ENCODE measurements at regions not wholly inside any gene's neighbourhood (a gene's known extent, or its start where the extent isn't known, plus 50 kb on each side); places are given as distances from the start of the nearest gene placed in this dataset.

DNA sequence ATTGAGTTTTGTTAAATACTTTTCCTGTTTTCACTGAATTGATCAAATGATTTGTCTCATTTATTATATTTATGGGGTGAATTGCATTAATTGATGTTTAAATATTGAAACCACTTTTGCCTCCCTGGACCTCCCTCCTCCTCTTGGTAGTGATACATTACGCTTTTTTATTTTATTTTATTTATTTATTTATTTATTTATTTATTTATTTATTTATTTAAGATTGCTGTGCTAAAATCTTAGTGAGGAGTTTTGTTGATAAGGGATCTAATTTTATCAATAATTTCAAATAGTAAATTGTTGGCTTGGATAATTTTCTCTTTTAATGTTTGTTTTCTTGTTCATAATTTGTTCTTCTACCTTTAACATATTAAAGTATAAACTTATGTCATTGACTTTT, 1281.0 kb upstream of the NXPH2 start:
- DNase-seq (ENCODE audit: low read depth), result no peak

DNA sequence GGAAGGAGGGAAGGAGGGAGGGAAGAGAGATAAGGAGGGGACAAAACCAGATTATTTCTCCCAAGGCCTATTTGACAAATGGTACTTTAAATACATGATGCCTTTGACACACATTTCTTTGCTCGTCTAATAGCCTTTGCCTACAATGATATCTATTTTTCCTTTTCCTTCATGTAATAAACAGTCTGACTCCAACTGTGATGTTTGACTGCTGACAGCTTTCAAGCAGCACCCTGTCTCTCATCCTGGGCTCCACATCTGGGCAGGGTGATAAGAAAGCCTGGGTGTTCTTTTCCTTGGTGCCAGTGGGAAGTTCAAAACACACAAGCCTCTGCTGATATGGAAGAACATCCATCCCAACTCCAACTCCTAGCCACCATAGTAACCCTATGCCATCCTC, 1277.7 kb upstream of the NXPH2 start:
- DNase-seq (ENCODE audit: low read depth), result no peak

DNA sequence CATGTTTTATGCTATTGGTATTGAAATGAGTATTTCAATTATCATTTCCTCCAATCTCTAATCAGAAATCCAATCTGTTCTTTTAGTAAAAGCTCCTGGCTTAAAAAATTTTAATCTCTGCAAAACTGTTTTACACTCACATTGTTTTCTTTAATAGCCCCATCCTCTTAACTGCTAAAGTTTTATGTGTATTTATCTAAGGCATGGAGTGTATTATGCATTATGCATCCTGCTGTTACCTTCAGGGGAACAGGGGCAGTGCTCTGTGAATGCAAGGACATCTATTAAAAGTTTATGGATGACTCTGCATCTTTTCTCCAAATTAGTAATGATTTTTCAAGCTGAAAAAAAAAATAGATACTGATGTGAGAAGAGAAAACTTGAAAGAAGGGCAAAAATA, 1261.6 kb upstream of the NXPH2 start:
- no peak for DNase-seq (ENCODE audit: low read depth)

- DNase-seq (ENCODE audit: low read depth), result no peak
Observed at GRCh38 chr2:140041239-140041638, 1261.0 kb upstream of the NXPH2 start.

GRCh38 chr2:140033638-140034037, 1253.4 kb upstream of the NXPH2 start:
- DNase-seq (ENCODE audit: low read depth), result no peak

- no peak for DNase-seq (ENCODE audit: low read depth)
Observed at GRCh38 chr2:140027966-140028365, 1247.8 kb upstream of the NXPH2 start.

DNA sequence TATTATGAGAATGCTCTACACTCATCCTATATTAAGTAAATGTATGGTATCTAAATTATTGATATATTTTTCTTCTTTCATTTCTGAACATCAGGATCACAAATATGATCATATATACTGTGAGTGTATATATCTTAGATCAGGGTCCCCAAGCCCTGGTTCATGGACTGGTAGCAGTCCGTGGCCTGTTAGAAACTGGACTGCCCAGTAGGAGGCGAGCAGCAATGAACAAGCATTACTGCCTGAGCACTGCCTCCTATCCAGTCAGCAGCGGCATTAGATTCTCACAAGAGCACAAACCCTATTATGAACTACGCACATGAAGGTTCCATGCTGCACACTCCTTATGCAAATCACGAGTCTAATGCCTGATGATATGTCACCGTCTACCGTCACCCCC, 1247.1 kb upstream of the NXPH2 start:
- DNase-seq (ENCODE audit: low read depth), result no peak

- DNase-seq (ENCODE audit: low read depth), result no peak
Observed at GRCh38 chr2:140023291-140023690, 1243.1 kb upstream of the NXPH2 start.

DNA sequence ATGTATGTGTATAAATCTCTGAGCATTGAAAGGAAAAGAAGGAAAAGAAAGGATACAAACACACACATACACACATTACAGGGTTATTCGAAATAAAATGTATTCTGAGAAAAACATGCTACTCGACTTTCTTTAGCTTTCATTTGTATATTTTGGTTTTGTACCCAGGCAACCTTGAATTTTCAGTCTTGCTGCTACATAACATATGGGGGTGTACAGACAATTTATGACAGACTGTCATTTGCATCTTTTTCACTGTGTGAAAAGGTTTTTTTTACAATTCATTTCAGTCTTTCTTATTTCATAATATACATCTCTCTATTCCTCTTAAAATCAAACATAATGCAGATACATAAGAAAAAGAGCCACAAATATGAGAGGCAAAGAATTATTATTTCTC, 1238.4 kb upstream of the NXPH2 start:
- no peak for DNase-seq (ENCODE audit: low read depth)

DNA sequence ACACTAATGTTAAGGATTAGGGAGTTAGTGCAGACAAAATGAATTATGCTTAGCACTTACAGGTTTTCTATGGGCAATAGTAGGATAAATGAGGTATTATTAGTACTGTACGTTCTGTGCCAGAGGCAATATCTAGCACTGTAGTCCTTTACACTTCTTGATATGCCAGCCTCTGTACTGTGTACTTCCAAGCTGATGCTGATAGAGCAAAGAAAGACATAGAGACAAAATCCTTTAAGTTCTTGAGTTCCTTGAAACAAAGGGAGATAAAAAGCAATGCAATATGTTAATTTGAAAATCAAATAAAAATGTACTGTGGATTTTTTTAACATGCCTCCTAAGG, 1234.0 kb upstream of the NXPH2 start:
- DNase-seq (ENCODE audit: low read depth), result no peak

DNA sequence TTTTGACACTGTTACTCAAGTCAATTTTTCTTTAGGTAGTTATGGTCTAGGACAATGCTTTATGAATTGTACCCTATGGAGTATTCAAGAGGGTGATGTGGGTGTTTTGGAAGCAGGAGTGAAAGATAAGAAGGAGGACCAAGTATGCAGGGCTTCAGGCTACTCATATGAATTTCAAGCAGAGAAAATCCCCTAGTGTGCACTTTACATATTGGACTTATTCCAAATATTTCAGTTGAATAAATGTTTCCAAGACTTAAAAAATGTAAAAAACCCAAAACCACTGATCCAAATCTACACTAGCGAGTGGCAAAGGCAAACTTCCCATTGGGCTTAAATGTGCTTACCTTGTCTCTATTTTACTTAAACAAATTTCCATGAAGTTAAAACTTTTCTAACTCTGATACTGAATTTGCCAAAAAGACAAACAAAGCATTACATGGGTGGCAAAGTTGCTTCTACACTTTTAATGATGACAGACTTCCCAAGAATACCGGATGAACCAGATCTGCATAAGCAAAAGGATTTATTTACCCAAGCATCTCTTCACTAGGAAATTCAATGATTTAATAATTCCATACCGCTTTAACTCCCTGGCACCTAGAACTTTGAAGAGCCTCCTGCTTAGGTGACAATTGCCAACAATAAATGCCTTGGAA, 1233.5 kb upstream of the NXPH2 start:
- DNase-seq (ENCODE audit: low read depth), result no peak

GRCh38 chr2:140011287-140011686, 1231.1 kb upstream of the NXPH2 start:
- no peak for DNase-seq (ENCODE audit: low read depth)

GRCh38 chr2:140002110-140002509, 1221.9 kb upstream of the NXPH2 start:
- no peak for DNase-seq (ENCODE audit: low read depth)

GRCh38 chr2:139992711-139993345, 1212.6 kb upstream of the NXPH2 start:
- DNase-seq (ENCODE audit: low read depth), result no peak

GRCh38 chr2:139992078-139992477, 1211.9 kb upstream of the NXPH2 start:
- no peak for DNase-seq (ENCODE audit: low read depth)

DNA sequence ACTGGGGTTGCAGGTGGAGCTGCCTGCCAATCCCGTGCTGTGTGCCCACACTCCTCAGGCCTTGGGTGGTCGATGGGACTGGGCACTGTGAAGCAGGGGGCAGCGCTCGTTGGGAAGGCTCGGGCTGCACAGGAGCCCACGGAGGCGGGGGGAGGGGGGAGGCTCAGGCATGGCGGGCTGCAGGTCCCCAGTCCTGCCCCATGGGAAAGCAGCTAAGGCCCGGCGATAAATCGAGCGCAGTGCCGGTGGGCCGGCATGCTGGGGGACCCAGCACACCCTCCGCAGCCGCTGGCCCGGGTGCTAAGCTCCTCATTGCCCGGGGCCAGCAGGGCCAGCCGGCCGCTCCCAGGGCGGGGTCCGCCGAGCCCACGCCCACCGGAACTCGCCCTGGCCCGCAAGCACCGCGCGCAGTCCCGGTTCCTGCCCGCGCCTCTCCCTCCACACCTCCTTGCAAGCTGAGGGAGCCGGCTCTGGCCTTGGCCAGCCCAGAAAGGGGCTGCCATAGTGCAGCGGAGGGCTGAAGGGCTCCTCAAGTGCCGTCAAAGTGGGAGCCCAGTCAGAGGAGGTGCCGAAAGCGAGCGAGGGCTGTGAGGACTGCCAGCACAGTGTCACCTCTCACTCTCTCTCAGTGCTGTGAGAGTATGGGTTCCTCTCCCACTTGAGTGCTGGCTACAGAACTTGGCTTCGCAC, 1210.6 kb upstream of the NXPH2 start:
- no peak for DNase-seq (ENCODE audit: low read depth)

- DNase-seq (ENCODE audit: low read depth), result no peak
Observed at GRCh38 chr2:139969323-139969722, 1189.1 kb upstream of the NXPH2 start.

- DNase-seq (ENCODE audit: low read depth), result no peak
Observed at GRCh38 chr2:139968588-139968987, 1188.4 kb upstream of the NXPH2 start.

DNA sequence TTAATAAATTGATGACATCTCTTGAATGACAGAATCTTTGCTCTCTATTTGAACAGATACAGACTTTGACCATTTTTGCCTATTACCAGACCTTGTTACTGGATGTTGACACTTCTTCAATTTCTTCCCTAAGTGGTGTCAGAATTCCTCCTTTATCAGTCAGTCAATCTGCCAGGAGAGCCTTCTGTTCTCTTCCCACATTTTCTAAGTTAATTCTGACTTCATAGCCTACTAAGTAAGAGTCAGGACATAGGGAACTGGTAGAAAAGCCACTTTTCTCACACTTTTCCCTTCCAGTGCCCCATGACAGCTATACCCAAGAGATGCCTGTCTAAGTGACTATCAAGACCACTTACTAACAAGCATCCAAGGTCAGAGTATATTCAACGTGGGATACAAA, 1187.5 kb upstream of the NXPH2 start:
- no peak for DNase-seq (ENCODE audit: low read depth)

- no peak for DNase-seq (ENCODE audit: low read depth)
Observed at GRCh38 chr2:139964721-139965440, 1184.7 kb upstream of the NXPH2 start.

DNA sequence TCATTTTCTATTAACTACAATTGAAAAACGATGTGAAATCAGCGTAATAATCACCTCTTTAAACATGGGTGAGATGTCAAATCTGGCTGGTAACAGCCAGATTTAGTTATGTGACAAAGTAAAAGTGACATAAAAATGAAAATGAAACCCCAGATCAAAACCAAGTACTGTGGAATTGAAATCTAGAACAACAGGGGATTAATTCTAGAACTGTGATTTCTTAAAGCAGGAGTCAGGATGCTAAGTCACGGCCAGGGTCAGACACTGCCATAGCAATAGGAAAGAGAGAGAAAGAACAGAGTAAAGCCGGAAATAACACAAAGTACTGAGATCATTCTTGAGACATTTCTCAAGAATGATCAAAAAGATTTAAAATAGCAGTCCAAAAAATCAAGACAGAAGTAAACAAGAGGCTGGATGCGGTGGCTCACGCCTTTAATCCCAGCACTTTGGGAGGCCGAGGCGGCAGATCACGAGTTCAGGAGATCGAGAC, 1183.7 kb upstream of the NXPH2 start:
- DNase-seq (ENCODE audit: low read depth), result no peak

GRCh38 chr2:139949242-139949972, 1169.2 kb upstream of the NXPH2 start:
- no peak for DNase-seq (ENCODE audit: low read depth)

Data from non-pigmented ciliary epithelial cell (primary cell).